ENCODE measurements at regions not wholly inside any gene's neighbourhood (a gene's known extent, or its start where the extent isn't known, plus 50 kb on each side); places are given as distances from the start of the nearest gene placed in this dataset.

GRCh38 chr5:125750147-125750860, 672.9 kb upstream of the GRAMD2B start:
- Histone ChIP-seq H3K36me3 (no peaks in the 10 kb centered on the region), H3K9me3 (no peaks in the 10 kb centered on the region), H3K27ac (no peak overlapping the region), H3K4me1 (no peaks in the 10 kb centered on the region), H3K4me3 (no peak overlapping the region), H3K27me3 (no peaks in the 10 kb centered on the region)
- no peak for DNase-seq
- intact Hi-C loops (cut with DNase I; ENCODE audit: low total_unique reads): no loop called here
- TF ChIP-seq CTCF (IDR thresholded peaks at IDR 0.05): no peak

DNA sequence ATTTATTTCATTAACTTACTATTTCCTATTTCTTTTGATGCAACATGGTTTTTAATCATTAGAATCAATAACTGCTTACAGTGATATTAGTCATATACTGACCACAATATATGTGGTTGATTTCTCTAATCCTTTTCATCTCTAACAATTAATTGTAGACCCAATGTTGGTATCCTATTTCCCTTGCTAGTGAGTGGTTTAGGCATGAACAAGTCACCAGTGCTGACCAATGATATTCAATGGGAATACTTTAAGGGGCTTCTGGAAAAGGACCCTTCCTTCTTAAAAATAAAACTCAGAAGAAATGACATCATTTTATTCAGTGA, 672.4 kb upstream of the GRAMD2B start:
- Histone ChIP-seq H3K27ac (no peak overlapping the region), H3K9me3 (no peaks in the 10 kb centered on the region), H3K4me1 (no peaks in the 10 kb centered on the region), H3K4me3 (no peak overlapping the region), H3K36me3 (no peaks in the 10 kb centered on the region), H3K27me3 (no peaks in the 10 kb centered on the region)
- no peak for TF ChIP-seq CTCF (IDR thresholded peaks at IDR 0.05)
- TF ChIP-seq POLR2A (IDR thresholded peaks at IDR 0.05): no peak
- intact Hi-C loops (cut with DNase I; ENCODE audit: low total_unique reads): no loop called here
- no peak for DNase-seq

DNA sequence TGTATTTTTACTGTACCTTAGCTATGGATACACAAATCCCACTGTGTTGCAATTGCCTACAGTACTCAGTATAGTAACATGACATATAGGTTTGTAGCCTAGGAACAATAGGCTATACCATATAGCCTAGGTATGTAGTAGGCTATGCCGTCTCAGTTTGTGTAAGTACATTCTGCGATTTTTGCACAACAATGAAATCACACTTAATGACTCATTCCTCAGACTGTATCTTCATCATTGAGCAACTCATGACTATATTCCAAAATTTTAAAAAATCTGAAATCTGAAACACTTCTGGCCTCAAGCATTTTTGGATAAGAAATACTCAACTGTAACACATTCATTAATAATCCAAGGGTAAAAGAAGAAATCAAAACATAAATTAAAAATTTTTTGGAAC, 666.8 kb upstream of the GRAMD2B start:
- Histone ChIP-seq H3K36me3 (no peaks in the 10 kb centered on the region), H3K4me3 (no peak overlapping the region), H3K27me3 (no peaks in the 10 kb centered on the region), H3K9me3 (no peaks in the 10 kb centered on the region), H3K4me1 (no peaks in the 10 kb centered on the region), H3K27ac (no peak overlapping the region)
- TF ChIP-seq POLR2A (IDR thresholded peaks at IDR 0.05) (no peak), CTCF (IDR thresholded peaks at IDR 0.05) (no peak)
- DNase-seq: no peak
- intact Hi-C loops (cut with DNase I; ENCODE audit: low total_unique reads): no loop called here

DNA sequence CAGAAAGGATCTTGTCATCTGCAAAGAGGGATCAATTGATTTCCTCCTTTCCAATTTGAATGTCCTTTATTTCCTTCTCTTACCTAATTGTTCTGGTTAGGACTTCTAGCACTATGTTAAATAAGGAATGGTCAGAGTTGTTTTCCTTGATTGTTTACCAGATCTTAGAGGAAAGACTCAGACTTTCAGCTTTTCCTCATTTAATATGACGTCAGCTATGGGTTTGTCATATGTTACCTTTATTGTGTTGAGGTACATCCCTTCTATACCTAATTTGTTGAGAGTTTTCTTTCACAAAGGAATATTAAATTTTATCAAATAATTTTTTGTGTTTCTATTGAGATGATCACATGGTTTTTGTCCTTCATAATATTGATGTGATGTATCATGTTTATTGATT, 656.5 kb upstream of the GRAMD2B start:
- Histone ChIP-seq H3K27me3 (no peaks in the 10 kb centered on the region), H3K9me3 (no peaks in the 10 kb centered on the region), H3K27ac (no peak overlapping the region), H3K4me1 (no peaks in the 10 kb centered on the region), H3K36me3 (no peaks in the 10 kb centered on the region), H3K4me3 (no peak overlapping the region)
- DNase-seq: no peak
- intact Hi-C loops (cut with DNase I; ENCODE audit: low total_unique reads): no loop called here
- TF ChIP-seq CTCF (IDR thresholded peaks at IDR 0.05) (no peak), POLR2A (IDR thresholded peaks at IDR 0.05) (no peak)

GRCh38 chr5:125775896-125776295, 647.3 kb upstream of the GRAMD2B start:
- TF ChIP-seq CTCF (IDR thresholded peaks at IDR 0.05): no peak
- no peak for TF ChIP-seq POLR2A (IDR thresholded peaks at IDR 0.05)
- intact Hi-C loops (cut with DNase I; ENCODE audit: low total_unique reads): no loop called here
- Histone ChIP-seq H3K27ac (no peak overlapping the region), H3K4me3 (no peak overlapping the region), H3K27me3 (no peaks in the 10 kb centered on the region), H3K36me3 (no peaks in the 10 kb centered on the region), H3K9me3 (no peaks in the 10 kb centered on the region), H3K4me1 (no peaks in the 10 kb centered on the region)
- DNase-seq: no peak
